Suppressor macrophage treated with lipopolysaccharide for 4 hours (primary cell): ENCODE measurements at regions not wholly inside any gene's neighbourhood (a gene's known extent, or its start where the extent isn't known, plus 50 kb on each side); places are given as distances from the start of the nearest gene placed in this dataset.
"Not testable (repeated sequence)": the region's sequence is repeated elsewhere in the genome, so short reads cannot be mapped to it uniquely, and the experiment has no call there.

Experiments used
- DNase-seq: peaks from one replicate; pipeline ENCODE4 v3.0.0-alpha.2; 2020

DNA sequence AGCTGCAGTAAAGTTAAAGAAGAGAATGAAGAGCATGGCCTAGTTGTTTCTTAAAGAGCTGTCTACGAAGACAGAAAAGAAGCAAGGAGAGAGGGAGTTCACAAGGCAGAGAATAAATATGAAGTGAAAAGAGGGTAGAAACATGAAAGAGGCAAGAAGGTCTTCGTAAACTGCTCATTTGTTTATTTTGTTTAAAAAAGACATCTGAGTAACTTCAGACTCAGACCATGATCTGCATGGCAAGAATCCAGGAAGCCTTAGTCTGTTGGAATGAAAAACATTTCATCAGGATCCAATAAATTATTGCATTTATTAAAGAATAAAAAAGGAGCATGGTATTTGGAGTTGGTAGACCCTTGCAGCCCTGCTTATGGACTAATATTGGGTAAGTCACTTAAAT is 151.1 kb downstream of the SEM1 start:
- DNase-seq, result no peak

- no peak for DNase-seq
Measured at GRCh38 chr7:96558093-96558492, 151.6 kb downstream of the SEM1 start.

DNA sequence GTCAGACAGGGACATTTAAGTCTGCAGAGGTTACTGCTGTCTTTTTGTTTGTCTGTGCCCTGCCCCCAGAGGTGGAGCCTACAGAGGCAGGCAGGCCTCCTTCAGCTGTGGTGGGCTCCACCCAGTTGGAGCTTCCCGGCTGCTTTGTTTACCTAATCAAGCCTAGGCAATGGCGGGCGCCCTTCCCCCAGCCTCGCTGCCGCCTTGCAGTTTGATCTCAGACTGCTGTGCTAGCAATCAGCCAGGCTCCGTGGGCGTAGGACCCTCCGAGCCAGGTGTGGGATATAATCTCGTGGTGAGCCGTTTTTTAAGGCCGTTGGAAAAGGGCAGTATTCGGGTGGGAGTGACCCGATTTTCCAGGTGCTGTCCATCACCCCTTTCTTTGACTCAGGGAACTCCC is 152.0 kb downstream of the SEM1 start:
- DNase-seq, result not testable (repeated sequence)

GRCh38 chr7:96548664-96549063 is 161.0 kb downstream of the SEM1 start:
- DNase-seq, result no peak

DNA sequence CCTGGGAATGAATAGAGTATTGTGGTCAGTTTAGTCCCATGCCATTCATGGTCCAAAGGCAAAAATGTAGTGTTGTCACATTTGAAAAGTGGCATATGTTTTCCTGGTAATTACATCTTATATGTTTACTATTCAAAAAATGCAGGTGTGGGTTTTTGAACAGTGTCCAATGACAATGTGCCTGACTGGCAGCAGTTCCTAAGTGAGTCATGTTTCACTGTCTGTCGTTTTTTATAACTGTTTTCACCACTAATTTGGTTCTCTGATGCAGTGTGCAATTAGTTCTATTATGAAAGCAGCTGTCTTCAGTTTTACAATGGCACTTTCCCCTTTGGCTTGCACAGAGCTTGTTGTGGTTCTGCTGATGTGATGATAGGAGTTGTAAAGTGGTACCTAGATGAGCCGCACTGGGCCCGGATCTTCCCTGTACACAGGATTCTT is 162.3 kb downstream of the SEM1 start:
- no peak for DNase-seq

DNA sequence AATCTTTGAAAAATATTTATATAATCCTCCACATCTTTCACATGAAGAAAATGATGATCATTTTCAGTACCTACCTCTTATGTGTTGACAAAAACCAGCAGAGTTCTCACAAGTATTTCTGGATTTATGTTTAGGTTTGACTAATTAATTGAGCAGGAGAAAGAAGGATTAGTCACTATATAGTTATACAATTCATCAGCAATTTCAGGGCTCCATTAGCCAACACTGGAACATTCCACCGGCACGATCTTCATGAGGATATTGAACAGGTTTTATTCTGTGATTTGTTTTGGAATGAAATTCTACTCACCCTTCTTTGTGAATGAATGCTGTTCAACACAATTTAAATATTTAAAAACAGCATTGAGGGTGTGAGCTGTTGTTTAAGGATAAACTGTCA is 163.2 kb downstream of the SEM1 start:
- DNase-seq, result no peak

DNA sequence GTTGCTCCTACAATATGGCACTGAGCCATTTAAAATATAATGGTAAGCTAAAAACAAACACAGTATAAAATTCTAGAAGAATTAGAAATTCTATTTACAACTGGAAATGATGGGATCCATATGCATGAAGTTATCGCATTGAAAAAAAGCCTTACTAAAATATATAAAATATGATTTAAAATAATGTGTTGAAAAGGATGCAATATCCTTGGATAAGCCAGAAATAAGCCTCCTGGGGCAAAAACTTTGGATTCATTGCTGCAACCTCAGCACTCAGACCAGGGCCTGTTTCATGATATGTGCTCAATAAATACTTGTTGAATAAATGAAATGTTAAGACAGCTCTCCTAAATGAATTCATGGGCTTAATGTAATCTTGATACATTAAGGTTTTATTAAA is 170.2 kb downstream of the SEM1 start:
- DNase-seq, result no peak

DNA sequence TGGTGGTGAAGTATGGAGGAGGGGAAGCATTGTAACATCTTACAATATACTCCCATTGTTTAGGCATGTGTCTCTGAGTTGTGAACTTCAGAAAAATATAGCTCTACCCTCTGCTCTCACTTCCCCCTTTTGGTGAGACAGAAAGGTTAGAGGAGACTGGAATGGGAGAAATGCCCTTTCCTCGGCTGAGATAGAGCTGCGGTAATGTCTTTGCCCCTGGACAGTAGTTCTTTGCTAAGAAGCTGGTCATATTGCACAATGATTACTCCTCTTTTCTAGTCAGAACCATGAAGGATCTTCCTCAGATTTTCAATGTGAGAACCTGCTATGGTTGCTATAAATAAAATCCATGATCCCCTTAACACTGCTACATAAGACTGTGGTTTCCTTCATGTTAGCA is 171.0 kb downstream of the SEM1 start:
- peak; percentile 62 for DNase-seq

- no peak for DNase-seq
Measured at GRCh38 chr7:96534221-96534620, 175.4 kb downstream of the SEM1 start.

GRCh38 chr7:96532428-96532935 is 177.2 kb downstream of the SEM1 start:
- DNase-seq, result no peak

DNA sequence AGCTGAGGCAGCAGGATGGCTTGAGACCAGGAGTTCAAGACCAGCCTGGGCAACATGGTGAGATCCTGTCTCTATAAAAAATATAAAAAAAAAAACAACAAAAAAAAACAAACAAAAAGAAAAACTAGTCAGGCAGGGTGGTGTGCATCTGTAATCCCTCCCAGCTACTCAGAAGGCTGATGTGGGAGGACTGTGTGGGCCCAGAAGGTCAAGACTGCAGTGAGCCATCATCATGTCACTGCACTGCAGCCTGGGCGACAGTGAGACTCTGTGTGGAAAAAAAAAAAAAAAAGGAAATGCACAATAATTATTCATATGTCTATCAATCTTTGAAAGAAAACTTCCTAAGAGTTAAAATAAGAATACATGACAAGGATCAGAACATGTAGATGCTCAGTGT is 178.3 kb downstream of the SEM1 start:
- peak; percentile 52 for DNase-seq

DNA sequence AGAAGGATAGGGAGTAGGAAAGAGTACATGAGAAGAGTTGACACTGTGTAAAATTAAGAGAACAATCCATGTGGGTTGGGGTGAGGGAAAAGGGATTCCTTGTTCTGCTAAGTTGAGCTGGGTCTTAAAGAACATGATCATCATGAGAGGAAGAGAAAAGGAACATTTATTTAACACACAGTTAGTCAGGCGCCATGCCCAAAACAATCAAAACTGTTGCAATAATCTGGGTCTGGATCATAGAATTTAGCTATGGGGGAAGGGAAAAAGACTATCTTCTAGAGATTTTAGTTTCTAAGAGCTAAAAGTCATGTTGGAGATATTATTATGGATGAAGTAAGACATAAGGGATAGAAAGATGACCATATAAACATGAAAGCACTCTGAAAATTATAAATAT is 178.9 kb downstream of the SEM1 start:
- DNase-seq, result peak; percentile 13

DNA sequence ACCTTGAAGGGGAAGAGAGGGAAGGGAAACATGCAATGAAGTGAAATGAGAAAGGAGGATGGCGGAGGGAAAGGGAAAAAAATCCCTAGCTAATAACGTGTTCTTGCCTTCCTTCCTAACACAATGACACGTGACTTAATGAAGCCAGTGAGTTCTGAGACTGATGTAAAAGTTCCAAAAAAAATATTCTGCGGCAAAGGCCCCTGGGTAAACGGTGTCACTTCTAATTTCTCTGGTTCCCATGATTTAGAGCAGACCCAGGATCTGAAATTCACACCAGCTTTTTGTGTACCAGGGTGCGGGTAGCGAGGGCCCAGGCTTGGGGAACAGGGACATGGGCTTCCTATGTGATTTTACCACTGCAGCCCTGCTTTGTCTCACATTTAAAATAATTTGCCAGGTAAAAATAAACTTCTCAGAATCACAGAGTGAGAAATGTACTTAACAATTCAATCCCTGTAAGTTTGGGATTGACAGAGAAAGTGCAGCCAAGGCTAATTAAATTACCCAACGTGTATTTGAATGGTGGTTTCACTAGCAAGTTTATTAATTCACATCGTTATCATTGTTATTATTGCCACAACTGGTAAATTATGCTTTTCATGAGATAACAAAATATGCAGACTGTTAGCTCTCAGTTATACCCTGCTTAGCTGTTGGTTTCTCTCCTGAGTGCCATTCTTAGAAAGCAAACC is 182.4 kb downstream of the SEM1 start:
- no peak for DNase-seq

- no peak for DNase-seq
Measured at GRCh38 chr7:96526496-96526895, 183.2 kb downstream of the SEM1 start.

GRCh38 chr7:96521068-96521894 is 188.4 kb downstream of the SEM1 start:
- DNase-seq, result no peak

- no peak for DNase-seq
Measured at GRCh38 chr7:96508371-96508770, 186.5 kb upstream of the SLC25A13 start.

- no peak for DNase-seq
Measured at GRCh38 chr7:96503597-96503996, 181.7 kb upstream of the SLC25A13 start.

DNA sequence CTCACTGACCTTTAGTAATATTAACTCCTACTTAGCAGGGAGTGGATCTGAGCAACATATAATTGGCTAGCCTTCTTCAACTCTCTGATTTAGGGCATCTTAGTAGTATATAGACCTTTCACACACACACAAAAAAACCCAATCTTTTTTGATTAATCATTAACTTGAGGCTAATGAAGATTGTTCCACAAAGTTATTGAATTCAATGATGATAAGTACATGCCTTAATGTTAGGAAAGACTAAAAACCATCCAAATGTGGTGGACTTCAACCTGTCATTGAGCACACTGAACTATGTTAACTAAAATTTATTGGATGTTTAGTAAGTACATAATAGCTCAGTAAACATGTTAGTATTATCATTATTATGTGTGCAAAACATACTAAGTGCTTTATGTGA is 179.4 kb upstream of the SLC25A13 start:
- DNase-seq, result no peak

GRCh38 chr7:96499532-96499931 is 177.6 kb upstream of the SLC25A13 start:
- DNase-seq, result no peak

GRCh38 chr7:96497567-96497966 is 175.7 kb upstream of the SLC25A13 start:
- DNase-seq, result no peak

DNA sequence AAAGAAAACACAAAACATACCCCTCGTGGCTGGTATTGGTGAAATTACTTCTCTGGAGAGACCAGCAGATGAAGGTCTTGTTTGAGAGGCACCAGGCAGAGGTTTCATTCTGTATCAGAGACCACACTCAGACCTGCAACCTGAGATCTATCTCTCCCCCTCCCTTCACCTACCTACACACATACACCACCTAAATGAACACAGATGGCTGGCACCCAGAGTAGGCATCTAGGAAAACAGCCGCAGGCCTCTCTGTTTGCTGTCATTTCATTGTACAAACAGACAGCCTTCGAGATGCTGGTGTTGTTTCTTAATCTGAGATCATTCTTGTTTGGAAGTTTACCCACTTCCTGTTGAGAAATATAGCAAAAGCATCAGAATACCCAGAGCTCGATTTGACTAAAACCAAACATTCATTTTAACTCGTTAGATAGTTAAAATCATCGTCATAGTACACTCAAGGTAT is 173.9 kb upstream of the SLC25A13 start:
- DNase-seq, result peak; percentile 5

GRCh38 chr7:96486681-96487080 is 164.8 kb upstream of the SLC25A13 start:
- no peak for DNase-seq

GRCh38 chr7:96484845-96485244 is 162.9 kb upstream of the SLC25A13 start:
- DNase-seq, result no peak

GRCh38 chr7:96484091-96484490 is 162.2 kb upstream of the SLC25A13 start:
- DNase-seq, result no peak
